Mesenchymal stem cell (in vitro differentiated cells and primary cell): ENCODE measurements at regions not wholly inside any gene's neighbourhood (a gene's known extent, or its start where the extent isn't known, plus 50 kb on each side); places are given as distances from the start of the nearest gene placed in this dataset.
A peak's percentile ranks its signal among the peaks of the same experiment; 100 is the strongest.

Experiments
- DNase-seq: peaks from one replicate; pipeline ENCODE4 v3.0.0-alpha.2; 2013
- H2AFZ ChIP-seq: one replicate; pipeline ENCODE4 v1.6.1; 2013; ENCODE audit warnings: low read depth, mild to moderate bottlenecking, control low read depth, inconsistent platforms, low read length, moderate library complexity
- H2AK5ac ChIP-seq: 2 replicates; pipeline ENCODE4 v1.6.1; 2013; ENCODE audit warnings: low read length, moderate library complexity, mild to moderate bottlenecking, inconsistent platforms; ENCODE audit not compliant: severe bottlenecking
- H2BK120ac ChIP-seq: one replicate; pipeline ENCODE4 v1.6.1; 2013; ENCODE audit warnings: low read depth, mild to moderate bottlenecking, inconsistent platforms, low read length, moderate library complexity
- H2BK12ac ChIP-seq, 2 experiments: one replicate each; pipeline ENCODE4 v1.6.1; 2013; ENCODE audit warnings: inconsistent platforms in 2 of 2, low read length in 2 of 2, mild to moderate bottlenecking in 2 of 2, moderate library complexity in 2 of 2, control low read depth in 1 of 2
- H2BK15ac ChIP-seq: one replicate; pipeline ENCODE4 v1.6.1; 2013; ENCODE audit warnings: mild to moderate bottlenecking, low read depth, inconsistent platforms; ENCODE audit not compliant: poor library complexity, severe bottlenecking
- H2BK5ac ChIP-seq: 2 replicates; pipeline ENCODE4 v1.6.1; 2013; ENCODE audit warnings: low read depth, mild to moderate bottlenecking, low read length, control low read depth, inconsistent platforms; ENCODE audit not compliant: poor library complexity, severe bottlenecking
- H3K14ac ChIP-seq, 2 experiments: one replicate each; pipeline ENCODE4 v1.6.1; 2013; ENCODE audit warnings: inconsistent platforms in 2 of 2, low read length in 2 of 2, control low read depth in 1 of 2, mild to moderate bottlenecking in 1 of 2, moderate library complexity in 1 of 2
- H3K18ac ChIP-seq, 2 experiments: one replicate each; pipeline ENCODE4 v1.6.1; 2013; ENCODE audit warnings: inconsistent platforms in 2 of 2, low read length in 2 of 2, control low read depth in 1 of 2, low read depth in 1 of 2, mild to moderate bottlenecking in 1 of 2
- H3K23ac ChIP-seq, 2 experiments: one replicate each; pipeline ENCODE4 v1.6.1; 2013; ENCODE audit warnings: inconsistent platforms in 2 of 2, low read length in 2 of 2, mild to moderate bottlenecking in 2 of 2, moderate library complexity in 2 of 2, control low read depth in 1 of 2
- H3K27ac ChIP-seq: 2 replicates; pipeline ENCODE4 v1.5.1; 2013; ENCODE audit warnings: mild to moderate bottlenecking, moderate library complexity, low read length, control low read depth, inconsistent platforms; ENCODE audit not compliant: poor library complexity, severe bottlenecking
- H3K27me3 ChIP-seq, 2 experiments: 2 replicates each; pipeline versions ENCODE4 v1.6.1 to v1.7.0; 2013; ENCODE audit warnings: low read length in 2 of 2, mild to moderate bottlenecking in 2 of 2, moderate library complexity in 2 of 2, control low read depth in 1 of 2, inconsistent platforms in 1 of 2; ENCODE audit not compliant: control insufficient read depth in 1 of 2, insufficient read depth in 1 of 2
- H3K36me3 ChIP-seq, 2 experiments: 2 replicates each; pipeline versions ENCODE4 v1.6.1 to v1.7.0; 2013; ENCODE audit warnings: low read length in 2 of 2, control low read depth in 1 of 2, inconsistent platforms in 1 of 2, low read depth in 1 of 2, mild to moderate bottlenecking in 1 of 2; ENCODE audit not compliant: insufficient read depth in 2 of 2, control insufficient read depth in 1 of 2
- H3K4ac ChIP-seq, 2 experiments: one replicate each; pipeline ENCODE4 v1.6.1; 2013; ENCODE audit warnings: inconsistent platforms in 2 of 2, low read length in 2 of 2, mild to moderate bottlenecking in 2 of 2, moderate library complexity in 2 of 2, control low read depth in 1 of 2, low read depth in 1 of 2
- H3K4me1 ChIP-seq: 2 replicates; pipeline ENCODE4 v1.6.1; 2013; ENCODE audit warnings: low read depth, low read length, control low read depth; ENCODE audit not compliant: control insufficient read depth, insufficient read depth
- H3K4me2 ChIP-seq: 2 replicates; pipeline ENCODE4 v1.6.1; 2013; ENCODE audit warnings: low read length, mild to moderate bottlenecking, inconsistent platforms; ENCODE audit not compliant: poor library complexity, severe bottlenecking
- H3K4me3 ChIP-seq, 2 experiments: 2 replicates each; pipeline versions ENCODE4 v1.5.1 to v1.7.0; 2013; ENCODE audit warnings: low read length in 2 of 2, mild to moderate bottlenecking in 2 of 2, control low read depth in 1 of 2, low read depth in 1 of 2; ENCODE audit not compliant: insufficient read depth in 1 of 2
- H3K79me1 ChIP-seq: replicated peaks from 2 replicates; pipeline ENCODE4 v1.6.1; 2013; ENCODE audit warnings: mild to moderate bottlenecking, control low read depth, low read length, inconsistent platforms; ENCODE audit not compliant: poor library complexity, severe bottlenecking
- H3K9ac ChIP-seq: 2 replicates; pipeline ENCODE4 v1.7.0; 2013; ENCODE audit warnings: mild to moderate bottlenecking, low read length, moderate library complexity
- H3K9me3 ChIP-seq: 2 replicates; pipeline ENCODE4 v1.7.0; 2013; ENCODE audit warnings: mild to moderate bottlenecking, low read length; ENCODE audit not compliant: control insufficient read depth
- H4K8ac ChIP-seq: one replicate; pipeline ENCODE4 v1.6.1; 2013; ENCODE audit warnings: inconsistent platforms, mild to moderate bottlenecking, low read length, moderate library complexity
- H4K91ac ChIP-seq: one replicate; pipeline ENCODE4 v1.6.1; 2013; ENCODE audit warnings: mild to moderate bottlenecking, low read length, inconsistent platforms
- WGBS: methylation state at CpG from one replicate; pipeline ENCODE4 v1.1.7; 2013; ENCODE audit warnings: mixed read lengths; 5-methylcytosine and 5-hydroxymethylcytosine counted together

DNA sequence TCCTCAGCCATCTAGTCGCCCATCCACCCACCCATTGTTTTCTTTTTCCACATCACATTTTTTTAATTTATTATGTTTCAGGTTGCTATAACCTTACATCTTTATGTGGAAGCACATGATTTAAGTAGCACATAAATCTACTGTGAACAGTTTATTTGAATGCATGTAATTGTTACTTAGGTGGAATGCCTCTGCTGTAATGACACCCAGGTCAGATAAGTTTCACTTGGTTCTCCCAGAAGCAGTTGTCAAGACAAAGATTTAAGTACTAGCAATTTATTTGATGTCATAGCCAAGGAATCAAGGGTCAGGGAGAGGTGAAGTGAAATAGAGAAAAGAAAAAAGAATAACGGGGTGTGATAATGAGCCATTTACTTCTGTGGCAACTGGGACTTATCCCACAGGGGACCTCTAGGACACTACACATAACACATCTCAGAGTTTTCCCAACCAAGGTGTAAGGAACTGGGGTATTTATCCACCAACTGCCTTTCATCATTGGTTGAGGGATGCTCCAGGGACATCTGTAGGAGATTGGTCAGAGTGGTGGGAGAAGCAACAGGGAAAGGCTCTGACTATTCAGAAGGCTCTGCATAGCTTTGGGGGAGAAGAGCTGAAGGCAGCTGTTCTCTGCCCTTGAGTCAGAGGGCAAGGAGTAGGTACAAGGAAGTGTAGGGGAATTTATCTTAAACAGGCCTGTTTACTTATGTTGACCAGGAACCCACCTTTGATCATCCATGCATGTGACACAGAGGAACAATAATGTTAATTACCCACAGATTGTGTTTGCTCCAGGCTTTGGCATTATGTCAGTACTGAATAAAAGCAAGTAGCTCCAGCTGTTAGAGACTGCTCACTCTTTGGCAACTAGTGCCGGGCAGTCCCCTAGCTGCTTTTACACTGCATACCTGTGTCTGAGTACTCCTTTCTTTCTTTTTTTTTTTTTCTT lies 94.8 kb downstream of the CD200R1L start:
- Histone ChIP-seq H2AFZ (no peak overlapping the region), H4K91ac (no peak overlapping the region), H3K23ac (no peak overlapping the region), H4K8ac (no peak overlapping the region), H3K79me1 (no peaks in the 10 kb centered on the region), H3K4ac (no peak overlapping the region), H2BK5ac (no peak overlapping the region), H2BK12ac (no peak overlapping the region), H2AK5ac (no peak overlapping the region), H3K27me3 (no peaks in the 10 kb centered on the region), H3K4me2 (no peak overlapping the region), H3K18ac (no peak overlapping the region), H3K9me3 (no peaks in the 10 kb centered on the region), H3K4me3 (no peak overlapping the region), H2BK15ac (no peak overlapping the region), H3K14ac (no peak overlapping the region), H3K36me3 (no peaks in the 10 kb centered on the region), H3K27ac (no peak overlapping the region), H3K9ac (no peak overlapping the region), H2BK120ac (no peak overlapping the region), H3K4me1 (no peaks in the 10 kb centered on the region)
- DNase-seq, result no peak
- 82% methylated on average over 1 of the region's 3 CpGs for WGBS

- H2BK120ac ChIP-seq, result no peak overlapping the region
- no peak overlapping the region for H3K9ac ChIP-seq
- no peak overlapping the region for H2BK5ac ChIP-seq
- no peak overlapping the region for H4K8ac ChIP-seq
- H2AK5ac ChIP-seq, result no peak overlapping the region
- peaks cover 1% of the 10 kb centered on the region for H3K4me1 ChIP-seq
- no peak overlapping the region for H2BK15ac ChIP-seq
- no peak overlapping the region for H2AFZ ChIP-seq
- no peak overlapping the region for H3K4me3 ChIP-seq
- H2BK12ac ChIP-seq, result no peak overlapping the region
- no peak overlapping the region for H3K14ac ChIP-seq
- no peak overlapping the region for H3K18ac ChIP-seq
- no peak overlapping the region for H3K4me2 ChIP-seq
- no peaks in the 10 kb centered on the region for H3K9me3 ChIP-seq
- no peak overlapping the region for H4K91ac ChIP-seq
- H3K4ac ChIP-seq, result no peak overlapping the region
- no CpG with 5 or more reads among the region's 1 CpG for WGBS
- H3K23ac ChIP-seq, result no peak overlapping the region
- H3K27ac ChIP-seq, result no peak overlapping the region
- DNase-seq, result no peak
- H3K79me1 ChIP-seq, result no peaks in the 10 kb centered on the region
- H3K27me3 ChIP-seq, result no peaks in the 10 kb centered on the region
- H3K36me3 ChIP-seq, result no peaks in the 10 kb centered on the region
Measured at GRCh38 chr3:112751061-112751460, 95.6 kb downstream of the CD200R1L start.

- H2BK120ac ChIP-seq, result no peak overlapping the region
- no peak for DNase-seq
- H2BK5ac ChIP-seq, result no peak overlapping the region
- H3K4ac ChIP-seq, result no peak overlapping the region
- H3K23ac ChIP-seq, result no peak overlapping the region
- no peaks in the 10 kb centered on the region for H3K27me3 ChIP-seq
- H3K18ac ChIP-seq, result no peak overlapping the region
- no peak overlapping the region for H2AFZ ChIP-seq
- H2BK15ac ChIP-seq, result no peak overlapping the region
- 93% methylated on average over 2 of the region's 3 CpGs for WGBS
- peaks cover 1% of the 10 kb centered on the region for H3K4me1 ChIP-seq
- no peak overlapping the region for H3K9ac ChIP-seq
- no peak overlapping the region for H3K27ac ChIP-seq
- no peak overlapping the region for H2AK5ac ChIP-seq
- H3K4me2 ChIP-seq, result no peak overlapping the region
- no peak overlapping the region for H3K4me3 ChIP-seq
- no peak overlapping the region for H3K14ac ChIP-seq
- H4K91ac ChIP-seq, result no peak overlapping the region
- no peak overlapping the region for H4K8ac ChIP-seq
- no peak overlapping the region for H2BK12ac ChIP-seq
- no peaks in the 10 kb centered on the region for H3K79me1 ChIP-seq
- no peaks in the 10 kb centered on the region for H3K36me3 ChIP-seq
- no peaks in the 10 kb centered on the region for H3K9me3 ChIP-seq
Measured at GRCh38 chr3:112747624-112748023, 99.0 kb downstream of the CD200R1L start.

GRCh38 chr3:112746675-112747280 lies 99.9 kb downstream of the CD200R1L start:
- Histone ChIP-seq H3K14ac (no peak overlapping the region), H3K4me3 (no peak overlapping the region), H3K18ac (no peak overlapping the region), H2BK120ac (no peak overlapping the region), H3K9ac (peak overlapping the region; percentile 4), H3K27ac (peak overlapping the region; percentile 52), H2AFZ (no peak overlapping the region), H3K23ac (no peak overlapping the region), H2AK5ac (no peak overlapping the region), H3K4ac (no peak overlapping the region), H2BK15ac (no peak overlapping the region), H3K4me1 (peaks cover 1% of the 10 kb centered on the region), H4K91ac (no peak overlapping the region), H3K79me1 (no peaks in the 10 kb centered on the region), H3K9me3 (no peaks in the 10 kb centered on the region), H2BK5ac (no peak overlapping the region), H3K4me2 (no peak overlapping the region), H3K27me3 (no peaks in the 10 kb centered on the region), H2BK12ac (no peak overlapping the region), H4K8ac (no peak overlapping the region), H3K36me3 (no peaks in the 10 kb centered on the region)
- 20% methylated on average over 2 of the region's 6 CpGs for WGBS
- DNase-seq, result peak; percentile 24
